GM23338 (cell line): ENCODE measurements at regions not wholly inside any gene's neighbourhood (a gene's known extent, or its start where the extent isn't known, plus 50 kb on each side); places are given as distances from the start of the nearest gene placed in this dataset.

Experiments
- ATAC-seq: fragments of 200-7000 bp; cut with Tn5 transposase; 3 replicates; pipeline ENCODE4 v1.9.1; 2020
- DNase-seq: peaks from one replicate; pipeline ENCODE4 v3.0.0-alpha.2; 2015; ENCODE audit warnings: low spot score
- H2AFZ ChIP-seq: fragments of 200-600 bp; sonication (generic); 2 replicates; pipeline ENCODE4 v1.8.0; 2016; ENCODE audit warnings: antibody characterized with exemption, mild to moderate bottlenecking, moderate library complexity
- H3F3A ChIP-seq: fragments of 200-600 bp; sonication (generic); replicated peaks from 2 replicates; pipeline ENCODE4 v1.8.0; 2017; ENCODE audit warnings: antibody characterized with exemption, mixed run types, low read depth
- H3K27ac ChIP-seq: fragments of 200-600 bp; sonication (generic); 2 replicates; pipeline ENCODE4 v1.6.1; 2016; ENCODE audit warnings: low read depth
- H3K27me3 ChIP-seq: fragments of 200-600 bp; sonication (generic); 2 replicates; pipeline ENCODE4 v1.8.0; 2016; ENCODE audit warnings: mild to moderate bottlenecking, mixed run types, moderate library complexity; ENCODE audit not compliant: insufficient read depth
- H3K36me3 ChIP-seq: fragments of 200-600 bp; sonication (generic); 2 replicates; pipeline ENCODE4 v1.8.0; 2016; ENCODE audit warnings: mild to moderate bottlenecking; ENCODE audit not compliant: insufficient read depth
- H3K4me1 ChIP-seq: fragments of 200-600 bp; sonication (generic); 2 replicates; pipeline ENCODE4 v1.8.0; 2016; ENCODE audit warnings: mild to moderate bottlenecking, moderate library complexity; ENCODE audit not compliant: insufficient read depth
- H3K4me2 ChIP-seq: fragments of 200-600 bp; sonication (generic); 2 replicates; pipeline ENCODE4 v1.7.1; 2017; ENCODE audit warnings: mixed run types
- H3K4me3 ChIP-seq: fragments of 200-600 bp; sonication (generic); 2 replicates; pipeline ENCODE4 v1.6.1; 2016; ENCODE audit warnings: mixed run types
- H3K79me2 ChIP-seq: fragments of 200-600 bp; sonication (generic); replicated peaks from 2 replicates; pipeline ENCODE4 v1.8.0; 2017; ENCODE audit warnings: mild to moderate bottlenecking; ENCODE audit not compliant: insufficient read depth
- H3K9me2 ChIP-seq: fragments of 200-600 bp; sonication (generic); 2 replicates; pipeline ENCODE4 v1.8.0; 2017; ENCODE audit not compliant: insufficient read depth
- H4K20me1 ChIP-seq: fragments of 200-600 bp; sonication (generic); replicated peaks from 2 replicates; pipeline ENCODE4 v1.8.0; 2017; ENCODE audit warnings: mild to moderate bottlenecking; ENCODE audit not compliant: insufficient read depth
- H3K27ac Mint-ChIP-seq: 2 replicates; pipeline ENCODE4 v1.8.0; 2020; ENCODE audit warnings: inconsistent platforms, mild to moderate bottlenecking, moderate library complexity, mixed read lengths
- H3K27me3 Mint-ChIP-seq: 3 replicates; pipeline ENCODE4 v1.8.0; 2022; ENCODE audit warnings: low read depth, mild to moderate bottlenecking, moderate library complexity, mixed read lengths, inconsistent platforms; ENCODE audit not compliant: insufficient read depth, poor library complexity
- H3K36me3 Mint-ChIP-seq: 3 replicates; pipeline ENCODE4 v1.8.0; 2021; ENCODE audit warnings: low read depth, mild to moderate bottlenecking, inconsistent platforms, moderate library complexity, mixed read lengths
- H3K4me1 Mint-ChIP-seq: 3 replicates; pipeline ENCODE4 v1.8.0; 2020; ENCODE audit warnings: mild to moderate bottlenecking, inconsistent platforms, mixed read lengths
- H3K4me3 Mint-ChIP-seq: 3 replicates; pipeline ENCODE4 v1.8.0; 2021; ENCODE audit warnings: moderate library complexity, mild to moderate bottlenecking, inconsistent platforms, mixed read lengths
- H3K9me3 Mint-ChIP-seq: 3 replicates; pipeline ENCODE4 v1.8.0; 2020; ENCODE audit warnings: moderate library complexity, mild to moderate bottlenecking, inconsistent platforms, mixed read lengths
- CREB1 ChIP-seq: fragments of 250-450 bp; sonication (Bioruptor Pico); IDR thresholded peaks from 2 replicates; pipeline ENCODE4 v1.5.0; 2020; ENCODE audit warnings: low read depth, mild to moderate bottlenecking, moderate library complexity
- CTCF ChIP-seq, 2 experiments: fragments of 200-600 bp in 1 of 2; sonication (generic) in 1 of 2; conservative IDR thresholded peaks; 2 replicates each; pipeline versions ENCODE4 v1.5.1 to v1.6.1; 2016 to 2017; ENCODE audit warnings: antibody characterized with exemption in 2 of 2, low read depth in 2 of 2, mild to moderate bottlenecking in 2 of 2, moderate library complexity in 1 of 2
- ETS1 ChIP-seq: IDR thresholded peaks from 2 replicates; pipeline ENCODE4 v1.6.1; 2016; ENCODE audit warnings: antibody characterized with exemption
- EZH2 ChIP-seq: fragments of 200-600 bp; sonication (generic); IDR thresholded peaks from one replicate; pipeline ENCODE4 v1.8.0; 2017; ENCODE audit warnings: antibody characterized with exemption, mild to moderate bottlenecking, low read depth; ENCODE audit not compliant: unreplicated experiment
- EZH2phosphoT487 ChIP-seq: fragments of 200-600 bp; sonication (generic); IDR thresholded peaks from one replicate; pipeline ENCODE4 v1.8.1; 2018; ENCODE audit warnings: antibody characterized with exemption; ENCODE audit not compliant: unreplicated experiment
- NANOG ChIP-seq: IDR thresholded peaks from 2 replicates; pipeline ENCODE4 v1.6.1; 2016; ENCODE audit warnings: antibody characterized with exemption, borderline replicate concordance
- POLR2AphosphoS5 ChIP-seq: IDR thresholded peaks from 2 replicates; pipeline ENCODE4 v1.6.1; 2016; ENCODE audit warnings: antibody characterized with exemption, low read depth
- REST ChIP-seq: IDR thresholded peaks from one replicate; pipeline ENCODE4 v1.6.1; 2018; ENCODE audit warnings: antibody characterized with exemption; ENCODE audit not compliant: unreplicated experiment
- STAT1 ChIP-seq: IDR thresholded peaks from one replicate; pipeline ENCODE4 v1.6.1; 2016; ENCODE audit warnings: antibody characterized with exemption; ENCODE audit not compliant: unreplicated experiment
- ZNF114 ChIP-seq: fragments of 250-450 bp; sonication (Bioruptor Pico); IDR thresholded peaks from 2 replicates; pipeline ENCODE4 v1.5.0; 2020; ENCODE audit warnings: mild to moderate bottlenecking, moderate library complexity
- ZNF331 ChIP-seq: fragments of 250-450 bp; sonication (Bioruptor Pico); IDR thresholded peaks from 2 replicates; pipeline ENCODE4 v1.5.0; 2020; ENCODE audit warnings: low read depth, mild to moderate bottlenecking, moderate library complexity
- ZNF462 ChIP-seq: fragments of 250-450 bp; sonication (Bioruptor Pico); IDR thresholded peaks from 2 replicates; pipeline ENCODE4 v1.5.0; 2020; ENCODE audit warnings: mild to moderate bottlenecking, moderate library complexity

- TF ChIP-seq ETS1 (no peak), CREB1 (no peak), STAT1 (no peak), EZH2phosphoT487 (no peak)
These were observed 98.6 kb upstream of the F3 start (continued) for GRCh38 chr1:94640125-94640524.

GRCh38 chr1:94637121-94637520, 95.6 kb upstream of the F3 start:
- Histone ChIP-seq H3F3A (no peaks in the 10 kb centered on the region), H4K20me1 (no peaks in the 10 kb centered on the region), H3K79me2 (no peaks in the 10 kb centered on the region), H3K36me3 (no peaks in the 10 kb centered on the region), H3K9me2 (no peaks in the 10 kb centered on the region), H3K4me1 (peaks cover 9% of the 10 kb centered on the region; the same call in 1 of the 2 replicates), H2AFZ (no peak overlapping the region), H3K27ac (no peak overlapping the region), H3K4me3 (no peak overlapping the region), H3K27me3 (no peaks in the 10 kb centered on the region), H3K4me2 (no peak overlapping the region)
- H3K9me3 Mint-ChIP-seq = no peaks in the 10 kb centered on the region
- ATAC-seq (no peak), DNase-seq (no peak)
- peaks cover 4% of the 10 kb centered on the region for H3K27me3 Mint-ChIP-seq
- H3K27ac Mint-ChIP-seq = no peak overlapping the region
- H3K36me3 Mint-ChIP-seq = no peaks in the 10 kb centered on the region
- H3K4me1 Mint-ChIP-seq = peaks cover 25% of the 10 kb centered on the region
- no peak overlapping the region for H3K4me3 Mint-ChIP-seq
- TF ChIP-seq EZH2 = no peak
- no peak for TF ChIP-seq CTCF (conservative IDR thresholded peaks at IDR 0.05; ENCODE audit: low read depth in 2 of 2)
- no peak for TF ChIP-seq ZNF331
- no peak for TF ChIP-seq EZH2phosphoT487
- no peak for TF ChIP-seq CREB1
- TF ChIP-seq NANOG = no peak
- TF ChIP-seq POLR2AphosphoS5 = no peak
- no peak for TF ChIP-seq STAT1
- TF ChIP-seq ETS1 = no peak
- no peak for TF ChIP-seq ZNF462 (CRISPR knock-in tag)
- no peak for TF ChIP-seq REST
- no peak for TF ChIP-seq ZNF114 (CRISPR knock-in tag)
